A673 (cell line): ENCODE measurements at regions not wholly inside any gene's neighbourhood (a gene's known extent, or its start where the extent isn't known, plus 50 kb on each side); places are given as distances from the start of the nearest gene placed in this dataset.

Source experiments
- BruUV-seq: library from RNA; stranded (reverse); fragments of 400-500 nt; replicated peaks from 2 replicates; lab custom pipeline; 2021; lab: Mats Ljungman, UMichigan
- CTCF ChIA-PET: fragments of 300-600 bp; sonication (Branson Sonifier 250); formaldehyde crosslinking; loops from one replicate; lab custom pipeline; 2022; ENCODE audit warnings: antibody characterized with exemption; lab: Charles Lee
- POLR2A ChIA-PET: fragments of 300-600 bp; sonication (Branson Sonifier 250); formaldehyde crosslinking; loops from one replicate; lab custom pipeline; 2022; ENCODE audit warnings: antibody characterized with exemption; ENCODE audit not compliant: low non-redundant PET; lab: Charles Lee
- DNase-seq: peaks from one replicate; pipeline ENCODE4 v3.0.0-alpha.2; 2015; ENCODE audit warnings: low spot score
- H3K27ac ChIP-seq: fragments of 200-600 bp; sonication (generic); 2 replicates; pipeline ENCODE4 v1.5.1; 2016; ENCODE audit warnings: mixed run types, low read depth, mild to moderate bottlenecking, mixed read lengths, antibody characterized with exemption, low read length; ENCODE audit not compliant: poor library complexity, severe bottlenecking
- H3K27me3 ChIP-seq: fragments of 200-600 bp; sonication (generic); replicated peaks from 2 replicates; pipeline ENCODE4 v1.6.1; 2017; ENCODE audit warnings: mixed run types, low read depth, mild to moderate bottlenecking, mixed read lengths, antibody characterized with exemption, low read length; ENCODE audit not compliant: insufficient read depth, poor library complexity
- H3K36me3 ChIP-seq: fragments of 200-600 bp; sonication (generic); 2 replicates; pipeline ENCODE4 v1.6.1; 2016; ENCODE audit warnings: mixed run types, mild to moderate bottlenecking, mixed read lengths, antibody characterized with exemption, low read length; ENCODE audit not compliant: insufficient read depth, poor library complexity, severe bottlenecking
- H3K4me1 ChIP-seq: fragments of 200-600 bp; sonication (generic); 2 replicates; pipeline ENCODE4 v1.6.1; 2017; ENCODE audit warnings: mixed run types, mild to moderate bottlenecking, mixed read lengths, antibody characterized with exemption, low read length; ENCODE audit not compliant: insufficient read depth, poor library complexity, severe bottlenecking
- H3K4me3 ChIP-seq: fragments of 200-600 bp; sonication (generic); 2 replicates; pipeline ENCODE4 v1.5.1; 2016; ENCODE audit warnings: low read depth, mixed run types, mild to moderate bottlenecking, mixed read lengths, low read length; ENCODE audit not compliant: poor library complexity, severe bottlenecking
- H3K9me3 ChIP-seq: fragments of 200-600 bp; sonication (generic); 2 replicates; pipeline ENCODE4 v1.6.1; 2016; ENCODE audit warnings: mixed run types, low read depth, mild to moderate bottlenecking, mixed read lengths, antibody characterized with exemption, low read length; ENCODE audit not compliant: poor library complexity, severe bottlenecking
- CTCF ChIP-seq: fragments of 300-800, 200-600 bp; sonication (generic); conservative IDR thresholded peaks from 2 replicates; pipeline ENCODE4 v1.5.1; 2017; ENCODE audit warnings: low read depth, mild to moderate bottlenecking, antibody characterized with exemption, low read length, moderate library complexity, mixed read lengths
- EZH2 ChIP-seq: fragments of 200-600 bp; sonication (generic); IDR thresholded peaks from 2 replicates; pipeline ENCODE4 v1.6.1; 2017; ENCODE audit warnings: borderline replicate concordance, low read depth, mild to moderate bottlenecking, mixed read lengths, antibody characterized with exemption, low read length; ENCODE audit not compliant: poor library complexity, severe bottlenecking
- intact Hi-C: fragments of 100-400 bp; cut with micrococcal nuclease; formaldehyde crosslinking; loops from one replicate; pipeline ENCODE4 v1.10.0; 2022; ENCODE audit not compliant: unreplicated experiment

- ChIA-PET POLR2A (interaction anchor here (0.6 kb wide), 1 partner anchor 166 kb away, joined by 11 read pairs; the partner anchor contains the start of gene RPS21), CTCF (no interaction called here)
- Histone ChIP-seq H3K27ac (no peak overlapping the region), H3K9me3 (no peaks in the 10 kb centered on the region), H3K36me3 (no peaks in the 10 kb centered on the region), H3K27me3 (peaks cover 90% of the 10 kb centered on the region), H3K4me3 (no peak overlapping the region), H3K4me1 (peaks cover 6% of the 10 kb centered on the region)
- BruUV-seq: no TSS peak
- TF ChIP-seq CTCF (no peak), EZH2 (peak; percentile 26)
- DNase-seq: no peak
- intact Hi-C loops: no loop called here
Measured at GRCh38 chr20:62553136-62553837, 77.5 kb upstream of the GATA5 start.

- H3K9me3 ChIP-seq: no peaks in the 10 kb centered on the region
- H3K4me1 ChIP-seq: peaks cover 6% of the 10 kb centered on the region
- CTCF ChIA-PET: no interaction called here
- intact Hi-C loops: no loop called here
- no peak overlapping the region for H3K27ac ChIP-seq
- H3K36me3 ChIP-seq: no peaks in the 10 kb centered on the region
- no TSS peak for BruUV-seq
- POLR2A ChIA-PET: no interaction called here
- H3K27me3 ChIP-seq: peaks cover 94% of the 10 kb centered on the region
- no peak for TF ChIP-seq EZH2
- no peak for TF ChIP-seq CTCF
- DNase-seq: no peak
- no peak overlapping the region for H3K4me3 ChIP-seq
Measured at GRCh38 chr20:62553838-62554161, 78.0 kb upstream of the GATA5 start.

- peaks cover 6% of the 10 kb centered on the region for H3K4me1 ChIP-seq
- TF ChIP-seq CTCF (no peak), EZH2 (peak; percentile 38)
- CTCF ChIA-PET: no interaction called here
- no TSS peak for BruUV-seq
- intact Hi-C loops: no loop called here
- peaks cover 88% of the 10 kb centered on the region for H3K27me3 ChIP-seq
- no peak for DNase-seq
- H3K27ac ChIP-seq: no peak overlapping the region
- POLR2A ChIA-PET: no interaction called here
- H3K36me3 ChIP-seq: no peaks in the 10 kb centered on the region
- H3K9me3 ChIP-seq: no peaks in the 10 kb centered on the region
- H3K4me3 ChIP-seq: no peak overlapping the region
Measured at GRCh38 chr20:62554214-62554897, 78.6 kb upstream of the GATA5 start.
